ENCODE measurements at regions not wholly inside any gene's neighbourhood (a gene's known extent, or its start where the extent isn't known, plus 50 kb on each side); places are given as distances from the start of the nearest gene placed in this dataset.

- no peak for TF ChIP-seq CTCF (IDR thresholded peaks at IDR 0.05; ENCODE audit: low read length)
- no peak for TF ChIP-seq EZH2phosphoT487 (IDR thresholded peaks at IDR 0.05; ENCODE audit: low read length)
- TF ChIP-seq EZH2 (optimal IDR thresholded peaks at IDR 0.05; ENCODE audit: low read depth, low read length): no peak
- Histone ChIP-seq H2AFZ (ENCODE audit: low read length) (no peak overlapping the region), H4K20me1 (ENCODE audit: insufficient read depth, low read length) (no peaks in the 10 kb centered on the region), H3K79me2 (ENCODE audit: low read length) (no peaks in the 10 kb centered on the region), H3K4me2 (ENCODE audit: low read depth, low read length) (no peak overlapping the region), H3K9me2 (replicated peaks; ENCODE audit: insufficient read depth, low read length) (no peaks in the 10 kb centered on the region), H3K4me1 (ENCODE audit: low read length) (no peaks in the 10 kb centered on the region), H3K4me3 (ENCODE audit: low read length) (no peak overlapping the region), H3F3A (ENCODE audit: insufficient read depth, low read length) (no peaks in the 10 kb centered on the region), H3K36me3 (replicated peaks; ENCODE audit: insufficient read depth, low read length) (no peaks in the 10 kb centered on the region), H3K9ac (ENCODE audit: low read length) (no peak overlapping the region), H3K27ac (ENCODE audit: low read length) (no peak overlapping the region), H3K9me3 (replicated peaks; ENCODE audit: insufficient read depth, low read length) (no peaks in the 10 kb centered on the region), H3K27me3 (replicated peaks; ENCODE audit: insufficient read depth, low read length) (no peaks in the 10 kb centered on the region)
- DNase-seq: no peak
Measured at GRCh38 chr11:91935120-91935519, 289.5 kb upstream of the FAT3 start.

- no peaks in the 10 kb centered on the region for H3F3A ChIP-seq (ENCODE audit: insufficient read depth, low read length)
- H3K79me2 ChIP-seq (ENCODE audit: low read length): no peaks in the 10 kb centered on the region
- no peaks in the 10 kb centered on the region for H4K20me1 ChIP-seq (ENCODE audit: insufficient read depth, low read length)
- TF ChIP-seq EZH2 (optimal IDR thresholded peaks at IDR 0.05; ENCODE audit: low read depth, low read length): no peak
- TF ChIP-seq CTCF (IDR thresholded peaks at IDR 0.05; ENCODE audit: low read length): no peak
- no peak for TF ChIP-seq EZH2phosphoT487 (IDR thresholded peaks at IDR 0.05; ENCODE audit: low read length)
- H3K27ac ChIP-seq (ENCODE audit: low read length): no peak overlapping the region
- H3K9ac ChIP-seq (ENCODE audit: low read length): no peak overlapping the region
- H3K4me2 ChIP-seq (ENCODE audit: low read depth, low read length): no peak overlapping the region
- H3K27me3 ChIP-seq (replicated peaks; ENCODE audit: insufficient read depth, low read length): no peaks in the 10 kb centered on the region
- H3K4me1 ChIP-seq (ENCODE audit: low read length): no peaks in the 10 kb centered on the region
- H2AFZ ChIP-seq (ENCODE audit: low read length): no peak overlapping the region
- no peak overlapping the region for H3K4me3 ChIP-seq (ENCODE audit: low read length)
- DNase-seq: no peak
- H3K9me2 ChIP-seq (replicated peaks; ENCODE audit: insufficient read depth, low read length): no peaks in the 10 kb centered on the region
- no peaks in the 10 kb centered on the region for H3K9me3 ChIP-seq (replicated peaks; ENCODE audit: insufficient read depth, low read length)
- H3K36me3 ChIP-seq (replicated peaks; ENCODE audit: insufficient read depth, low read length): no peaks in the 10 kb centered on the region
Measured at GRCh38 chr11:91932151-91932821, 292.3 kb upstream of the FAT3 start.

GRCh38 chr11:91927448-91927847 lies 297.2 kb upstream of the FAT3 start:
- TF ChIP-seq EZH2 (optimal IDR thresholded peaks at IDR 0.05; ENCODE audit: low read depth, low read length): no peak
- no peak for TF ChIP-seq EZH2phosphoT487 (IDR thresholded peaks at IDR 0.05; ENCODE audit: low read length)
- no peak for TF ChIP-seq CTCF (IDR thresholded peaks at IDR 0.05; ENCODE audit: low read length)
- Histone ChIP-seq H3K27me3 (replicated peaks; ENCODE audit: insufficient read depth, low read length) (no peaks in the 10 kb centered on the region), H3K4me3 (ENCODE audit: low read length) (no peak overlapping the region), H3K9me3 (replicated peaks; ENCODE audit: insufficient read depth, low read length) (no peaks in the 10 kb centered on the region), H3K27ac (ENCODE audit: low read length) (no peak overlapping the region), H4K20me1 (ENCODE audit: insufficient read depth, low read length) (no peaks in the 10 kb centered on the region), H3K9ac (ENCODE audit: low read length) (no peak overlapping the region), H3K4me1 (ENCODE audit: low read length) (no peaks in the 10 kb centered on the region), H3K4me2 (ENCODE audit: low read depth, low read length) (no peak overlapping the region), H3K79me2 (ENCODE audit: low read length) (no peaks in the 10 kb centered on the region), H3F3A (ENCODE audit: insufficient read depth, low read length) (no peaks in the 10 kb centered on the region), H3K9me2 (replicated peaks; ENCODE audit: insufficient read depth, low read length) (no peaks in the 10 kb centered on the region), H3K36me3 (replicated peaks; ENCODE audit: insufficient read depth, low read length) (no peaks in the 10 kb centered on the region), H2AFZ (ENCODE audit: low read length) (no peak overlapping the region)
- DNase-seq: no peak
